Uterus (tissue), 3 donors: ENCODE measurements at regions not wholly inside any gene's neighbourhood (a gene's known extent, or its start where the extent isn't known, plus 50 kb on each side); places are given as distances from the start of the nearest gene placed in this dataset.

Source experiments
- DNase-seq, 2 donors: peaks; one replicate each; pipeline ENCODE4 v3.0.0-alpha.2; 2019 to 2020
- H3K27ac ChIP-seq, 2 donors: fragments of 200-600 bp; sonication (generic); 1 replicate in 1 of 2; 2 replicates in 1 of 2; pipeline ENCODE4 v1.5.1; 2016 to 2018
- H3K27me3 ChIP-seq, 2 donors: fragments of 200-600 bp; sonication (generic); one replicate each; pipeline ENCODE4 v1.5.1; 2018 to 2019; ENCODE audit warnings: control low read depth in 1 of 2
- H3K36me3 ChIP-seq, 2 donors: fragments of 200-600 bp; sonication (generic); one replicate each; pipeline ENCODE4 v1.5.1; 2019; ENCODE audit warnings: control low read depth in 1 of 2
- H3K4me1 ChIP-seq, 2 donors: fragments of 200-600 bp; sonication (generic); one replicate each; pipeline ENCODE4 v1.5.1; 2018 to 2019; ENCODE audit warnings: control low read depth in 1 of 2
- H3K4me3 ChIP-seq, 2 donors: fragments of 200-600 bp; sonication (generic); 1 replicate in 1 of 2; 2 replicates in 1 of 2; pipeline ENCODE4 v1.5.1; 2018 to 2019; ENCODE audit warnings: mild to moderate bottlenecking in 1 of 2
- H3K9me3 ChIP-seq, 2 donors: fragments of 200-600 bp; sonication (generic); one replicate each; pipeline ENCODE4 v1.5.1; 2019; ENCODE audit warnings: control low read depth in 1 of 2
- CTCF ChIP-seq, 4 experiments: fragments of 200-600 bp in 2 of 4; fragments of 450-650 bp in 2 of 4; sonication (generic) in 2 of 4; IDR thresholded peaks; one replicate each; pipeline ENCODE4 v1.5.1; 2016 to 2019; ENCODE audit warnings: antibody characterized with exemption in 4 of 4, mild to moderate bottlenecking in 2 of 4, moderate library complexity in 1 of 4
- POLR2A ChIP-seq, 2 donors: fragments of 450-650 bp; IDR thresholded peaks; one replicate each; pipeline ENCODE4 v1.6.1; 2016; ENCODE audit warnings: antibody characterized with exemption in 2 of 2, mild to moderate bottlenecking in 1 of 2, moderate library complexity in 1 of 2
- intact Hi-C: fragments of 100-400 bp; cut with DNase I; formaldehyde crosslinking; loops from one replicate; pipeline ENCODE4 v1.15.1; 2023; ENCODE audit warnings: low total_unique reads
- donor health status: DM: yes; HTN: yes; CAD: no.

GRCh38 chr10:125560947-125561346 lies 122.0 kb downstream of the TEX36 start:
- intact Hi-C loops: no loop called here

GRCh38 chr10:125559210-125559609 lies 123.8 kb downstream of the TEX36 start:
- intact Hi-C loops: no loop called here
- no peak for DNase-seq
- Histone ChIP-seq H3K4me3 (no peak overlapping the region), H3K27ac (no peak overlapping the region), H3K4me1 (no peaks in the 10 kb centered on the region), H3K9me3 (no peaks in the 10 kb centered on the region), H3K36me3 (no peaks in the 10 kb centered on the region), H3K27me3 (no peaks in the 10 kb centered on the region)
- no peak for TF ChIP-seq CTCF (IDR thresholded peaks at IDR 0.05)
- no peak for TF ChIP-seq POLR2A (IDR thresholded peaks at IDR 0.05)

More at GRCh38 chr10:125560947-125561346, 122.0 kb downstream of the TEX36 start:
- Histone ChIP-seq H3K27ac (no peak overlapping the region), H3K4me1 (no peaks in the 10 kb centered on the region), H3K9me3 (no peaks in the 10 kb centered on the region), H3K27me3 (no peaks in the 10 kb centered on the region), H3K4me3 (no peak overlapping the region), H3K36me3 (no peaks in the 10 kb centered on the region)
- DNase-seq: no peak
- TF ChIP-seq POLR2A (IDR thresholded peaks at IDR 0.05): no peak
- TF ChIP-seq CTCF (IDR thresholded peaks at IDR 0.05): no peak

- intact Hi-C loops: no loop called here
- Histone ChIP-seq H3K9me3 (no peaks in the 10 kb centered on the region), H3K4me3 (no peak overlapping the region), H3K4me1 (no peaks in the 10 kb centered on the region), H3K27me3 (no peaks in the 10 kb centered on the region), H3K36me3 (no peaks in the 10 kb centered on the region), H3K27ac (no peak overlapping the region)
- DNase-seq: no peak
- TF ChIP-seq POLR2A (IDR thresholded peaks at IDR 0.05): no peak
- TF ChIP-seq CTCF (IDR thresholded peaks at IDR 0.05): no peak
Measured at GRCh38 chr10:125557801-125558505, 125.0 kb downstream of the TEX36 start.

GRCh38 chr10:125557311-125557710 lies 125.7 kb downstream of the TEX36 start:
- H3K9me3 ChIP-seq: no peaks in the 10 kb centered on the region
- no peaks in the 10 kb centered on the region for H3K36me3 ChIP-seq
- intact Hi-C loops: no loop called here
- no peak overlapping the region for H3K4me3 ChIP-seq
- H3K27ac ChIP-seq: no peak overlapping the region
- TF ChIP-seq POLR2A (IDR thresholded peaks at IDR 0.05) (no peak), CTCF (IDR thresholded peaks at IDR 0.05) (no peak)
- H3K4me1 ChIP-seq: no peaks in the 10 kb centered on the region
- H3K27me3 ChIP-seq: no peaks in the 10 kb centered on the region
- no peak for DNase-seq

- intact Hi-C loops: no loop called here
- Histone ChIP-seq H3K27ac (no peak overlapping the region), H3K4me3 (no peak overlapping the region), H3K4me1 (no peaks in the 10 kb centered on the region), H3K36me3 (no peaks in the 10 kb centered on the region), H3K9me3 (no peaks in the 10 kb centered on the region), H3K27me3 (no peaks in the 10 kb centered on the region)
- TF ChIP-seq POLR2A (IDR thresholded peaks at IDR 0.05): no peak
- no peak for TF ChIP-seq CTCF (IDR thresholded peaks at IDR 0.05)
- DNase-seq: no peak
Measured at GRCh38 chr10:125556882-125557281, 126.1 kb downstream of the TEX36 start.
